A673 (cell line): ENCODE measurements at regions not wholly inside any gene's neighbourhood (a gene's known extent, or its start where the extent isn't known, plus 50 kb on each side); places are given as distances from the start of the nearest gene placed in this dataset.

ENCODE experiments used
- BruUV-seq: library from RNA; stranded (reverse); fragments of 400-500 nt; replicated peaks from 2 replicates; lab custom pipeline; 2021; lab: Mats Ljungman, UMichigan
- CTCF ChIA-PET: fragments of 300-600 bp; sonication (Branson Sonifier 250); formaldehyde crosslinking; loops from one replicate; lab custom pipeline; 2022; ENCODE audit warnings: antibody characterized with exemption; lab: Charles Lee
- POLR2A ChIA-PET: fragments of 300-600 bp; sonication (Branson Sonifier 250); formaldehyde crosslinking; loops from one replicate; lab custom pipeline; 2022; ENCODE audit warnings: antibody characterized with exemption; ENCODE audit not compliant: low non-redundant PET; lab: Charles Lee
- DNase-seq: peaks from one replicate; pipeline ENCODE4 v3.0.0-alpha.2; 2015; ENCODE audit warnings: low spot score
- H3K27ac ChIP-seq: fragments of 200-600 bp; sonication (generic); 2 replicates; pipeline ENCODE4 v1.5.1; 2016; ENCODE audit warnings: mixed run types, low read depth, mild to moderate bottlenecking, mixed read lengths, antibody characterized with exemption, low read length; ENCODE audit not compliant: poor library complexity, severe bottlenecking
- H3K27me3 ChIP-seq: fragments of 200-600 bp; sonication (generic); replicated peaks from 2 replicates; pipeline ENCODE4 v1.6.1; 2017; ENCODE audit warnings: mixed run types, low read depth, mild to moderate bottlenecking, mixed read lengths, antibody characterized with exemption, low read length; ENCODE audit not compliant: insufficient read depth, poor library complexity
- H3K36me3 ChIP-seq: fragments of 200-600 bp; sonication (generic); 2 replicates; pipeline ENCODE4 v1.6.1; 2016; ENCODE audit warnings: mixed run types, mild to moderate bottlenecking, mixed read lengths, antibody characterized with exemption, low read length; ENCODE audit not compliant: insufficient read depth, poor library complexity, severe bottlenecking
- H3K4me1 ChIP-seq: fragments of 200-600 bp; sonication (generic); 2 replicates; pipeline ENCODE4 v1.6.1; 2017; ENCODE audit warnings: mixed run types, mild to moderate bottlenecking, mixed read lengths, antibody characterized with exemption, low read length; ENCODE audit not compliant: insufficient read depth, poor library complexity, severe bottlenecking
- H3K4me3 ChIP-seq: fragments of 200-600 bp; sonication (generic); 2 replicates; pipeline ENCODE4 v1.5.1; 2016; ENCODE audit warnings: low read depth, mixed run types, mild to moderate bottlenecking, mixed read lengths, low read length; ENCODE audit not compliant: poor library complexity, severe bottlenecking
- H3K9me3 ChIP-seq: fragments of 200-600 bp; sonication (generic); 2 replicates; pipeline ENCODE4 v1.6.1; 2016; ENCODE audit warnings: mixed run types, low read depth, mild to moderate bottlenecking, mixed read lengths, antibody characterized with exemption, low read length; ENCODE audit not compliant: poor library complexity, severe bottlenecking
- EZH2 ChIP-seq: fragments of 200-600 bp; sonication (generic); IDR thresholded peaks from 2 replicates; pipeline ENCODE4 v1.6.1; 2017; ENCODE audit warnings: borderline replicate concordance, low read depth, mild to moderate bottlenecking, mixed read lengths, antibody characterized with exemption, low read length; ENCODE audit not compliant: poor library complexity, severe bottlenecking
- intact Hi-C: fragments of 100-400 bp; cut with micrococcal nuclease; formaldehyde crosslinking; loops from one replicate; pipeline ENCODE4 v1.10.0; 2022; ENCODE audit not compliant: unreplicated experiment
- TF ChIP-seq, protein P1 (sequence below): fragments of 300-800, 200-600 bp; sonication (generic); conservative IDR thresholded peaks from 2 replicates; pipeline ENCODE4 v1.5.1; 2017; ENCODE audit warnings: low read depth, mild to moderate bottlenecking, antibody characterized with exemption, low read length, moderate library complexity, mixed read lengths

DNA sequence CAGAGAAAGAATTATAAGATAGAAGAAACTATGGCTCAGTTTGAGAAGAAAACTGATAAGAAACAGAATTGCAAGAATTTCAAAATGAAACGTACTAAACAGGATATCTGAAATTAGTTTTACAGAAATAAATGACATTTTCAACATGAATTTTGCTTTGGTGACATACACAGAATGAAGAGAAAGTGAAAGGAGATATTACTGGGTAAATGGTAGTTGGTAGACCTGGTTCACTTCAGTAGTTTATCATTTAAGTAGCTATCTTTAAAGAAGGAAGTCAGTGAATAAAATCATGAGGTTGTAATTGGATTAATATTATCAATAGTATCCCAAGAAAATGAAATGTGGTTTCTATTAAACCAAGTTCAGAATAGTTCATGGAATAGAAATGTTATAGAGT is 395.5 kb upstream of the SMIM31 start:
- Histone ChIP-seq H3K36me3 (no peaks in the 10 kb centered on the region), H3K27me3 (no peaks in the 10 kb centered on the region), H3K4me1 (peaks cover 12% of the 10 kb centered on the region), H3K9me3 (no peaks in the 10 kb centered on the region), H3K4me3 (no peak overlapping the region), H3K27ac (no peak overlapping the region)
- BruUV-seq: no TSS peak
- TF ChIP-seq, protein P1, sequence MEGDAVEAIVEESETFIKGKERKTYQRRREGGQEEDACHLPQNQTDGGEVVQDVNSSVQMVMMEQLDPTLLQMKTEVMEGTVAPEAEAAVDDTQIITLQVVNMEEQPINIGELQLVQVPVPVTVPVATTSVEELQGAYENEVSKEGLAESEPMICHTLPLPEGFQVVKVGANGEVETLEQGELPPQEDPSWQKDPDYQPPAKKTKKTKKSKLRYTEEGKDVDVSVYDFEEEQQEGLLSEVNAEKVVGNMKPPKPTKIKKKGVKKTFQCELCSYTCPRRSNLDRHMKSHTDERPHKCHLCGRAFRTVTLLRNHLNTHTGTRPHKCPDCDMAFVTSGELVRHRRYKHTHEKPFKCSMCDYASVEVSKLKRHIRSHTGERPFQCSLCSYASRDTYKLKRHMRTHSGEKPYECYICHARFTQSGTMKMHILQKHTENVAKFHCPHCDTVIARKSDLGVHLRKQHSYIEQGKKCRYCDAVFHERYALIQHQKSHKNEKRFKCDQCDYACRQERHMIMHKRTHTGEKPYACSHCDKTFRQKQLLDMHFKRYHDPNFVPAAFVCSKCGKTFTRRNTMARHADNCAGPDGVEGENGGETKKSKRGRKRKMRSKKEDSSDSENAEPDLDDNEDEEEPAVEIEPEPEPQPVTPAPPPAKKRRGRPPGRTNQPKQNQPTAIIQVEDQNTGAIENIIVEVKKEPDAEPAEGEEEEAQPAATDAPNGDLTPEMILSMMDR: no peak
- TF ChIP-seq EZH2: no peak
- intact Hi-C loops: no loop called here
- DNase-seq: no peak
- ChIA-PET POLR2A (no interaction called here), CTCF (no interaction called here)

- intact Hi-C loops: no loop called here
- Histone ChIP-seq H3K4me1 (peaks cover 14% of the 10 kb centered on the region), H3K36me3 (no peaks in the 10 kb centered on the region), H3K27me3 (no peaks in the 10 kb centered on the region), H3K27ac (no peak overlapping the region), H3K9me3 (no peaks in the 10 kb centered on the region), H3K4me3 (no peak overlapping the region)
- ChIA-PET POLR2A (no interaction called here), CTCF (no interaction called here)
- TF ChIP-seq EZH2: no peak
- TF ChIP-seq, protein P1: no peak
- DNase-seq: no peak
- no TSS peak for BruUV-seq
Measured at GRCh38 chr4:164359881-164360280, 394.1 kb upstream of the SMIM31 start.

DNA sequence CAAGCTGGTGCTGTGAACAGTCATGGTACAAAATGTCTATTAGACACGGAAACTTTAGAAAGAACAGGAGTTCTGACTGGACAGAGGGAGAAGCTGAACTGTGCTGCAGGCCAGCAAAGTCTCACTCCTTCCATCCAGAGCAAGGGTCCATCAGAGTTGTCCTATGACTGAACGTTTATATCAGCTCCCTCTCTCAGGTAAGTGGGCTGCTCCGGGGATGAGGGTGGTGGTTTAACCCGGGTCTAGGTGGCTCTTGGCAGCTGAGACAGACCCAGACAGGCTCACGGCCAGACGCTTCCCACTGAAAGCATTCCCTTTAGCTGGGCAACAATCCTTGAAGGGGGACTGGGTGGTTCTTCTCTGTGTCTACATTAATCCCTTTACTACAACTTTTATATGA is 385.0 kb upstream of the SMIM31 start:
- no peak for DNase-seq
- Histone ChIP-seq H3K4me3 (no peak overlapping the region), H3K27me3 (no peaks in the 10 kb centered on the region), H3K4me1 (peaks cover 18% of the 10 kb centered on the region), H3K36me3 (no peaks in the 10 kb centered on the region), H3K27ac (no peak overlapping the region), H3K9me3 (no peaks in the 10 kb centered on the region)
- CTCF ChIA-PET: no interaction called here
- TF ChIP-seq, protein P1: no peak
- no peak for TF ChIP-seq EZH2
- intact Hi-C loops: no loop called here
- POLR2A ChIA-PET: no interaction called here
- no TSS peak for BruUV-seq
